ENCODE measurements at regions not wholly inside any gene's neighbourhood (a gene's known extent, or its start where the extent isn't known, plus 50 kb on each side); places are given as distances from the start of the nearest gene placed in this dataset.
"Not testable (repeated sequence)": the region's sequence is repeated elsewhere in the genome, so short reads cannot be mapped to it uniquely, and the experiment has no call there.

- not testable (repeated sequence) for TF ChIP-seq CTCF, EP300, POLR2AphosphoS5 (IDR thresholded peaks at IDR 0.05)
These were observed 1341.2 kb downstream of the KHDRBS2 start for GRCh38 chr6:60944803-60945202.
